ENCODE measurements at regions not wholly inside any gene's neighbourhood (a gene's known extent, or its start where the extent isn't known, plus 50 kb on each side); places are given as distances from the start of the nearest gene placed in this dataset.

DNA sequence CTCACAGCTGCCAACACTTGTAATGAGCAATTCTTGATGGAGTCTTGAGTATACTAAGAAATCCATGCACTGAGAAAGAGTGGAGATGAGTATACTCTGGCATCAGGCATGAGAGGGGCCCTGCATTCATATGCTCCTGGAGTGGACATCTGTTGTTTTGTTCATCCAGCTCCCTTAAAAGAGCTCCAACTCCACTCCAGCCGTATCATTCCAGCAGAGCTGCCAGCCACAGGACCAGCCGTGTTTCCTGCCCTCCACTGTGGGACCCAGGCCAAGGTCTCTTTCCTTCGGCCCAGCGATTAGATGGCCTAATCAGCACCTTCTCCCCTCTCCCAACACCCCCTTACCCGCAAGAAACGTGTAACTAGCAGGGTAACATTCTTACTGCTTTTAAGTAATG lies 144.5 kb downstream of the OMA1 start:
- H3K4me3 ChIP-seq (ENCODE audit: low read depth, low read length), result no peak overlapping the region
- TF ChIP-seq, protein P1, sequence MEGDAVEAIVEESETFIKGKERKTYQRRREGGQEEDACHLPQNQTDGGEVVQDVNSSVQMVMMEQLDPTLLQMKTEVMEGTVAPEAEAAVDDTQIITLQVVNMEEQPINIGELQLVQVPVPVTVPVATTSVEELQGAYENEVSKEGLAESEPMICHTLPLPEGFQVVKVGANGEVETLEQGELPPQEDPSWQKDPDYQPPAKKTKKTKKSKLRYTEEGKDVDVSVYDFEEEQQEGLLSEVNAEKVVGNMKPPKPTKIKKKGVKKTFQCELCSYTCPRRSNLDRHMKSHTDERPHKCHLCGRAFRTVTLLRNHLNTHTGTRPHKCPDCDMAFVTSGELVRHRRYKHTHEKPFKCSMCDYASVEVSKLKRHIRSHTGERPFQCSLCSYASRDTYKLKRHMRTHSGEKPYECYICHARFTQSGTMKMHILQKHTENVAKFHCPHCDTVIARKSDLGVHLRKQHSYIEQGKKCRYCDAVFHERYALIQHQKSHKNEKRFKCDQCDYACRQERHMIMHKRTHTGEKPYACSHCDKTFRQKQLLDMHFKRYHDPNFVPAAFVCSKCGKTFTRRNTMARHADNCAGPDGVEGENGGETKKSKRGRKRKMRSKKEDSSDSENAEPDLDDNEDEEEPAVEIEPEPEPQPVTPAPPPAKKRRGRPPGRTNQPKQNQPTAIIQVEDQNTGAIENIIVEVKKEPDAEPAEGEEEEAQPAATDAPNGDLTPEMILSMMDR (IDR thresholded peaks at IDR 0.05; ENCODE audit: low read depth, low read length), result no peak
- no peaks in the 10 kb centered on the region for H3K27me3 ChIP-seq
- H3K36me3 ChIP-seq, result no peaks in the 10 kb centered on the region
- H3K4me1 ChIP-seq, result no peaks in the 10 kb centered on the region
- DNase-seq, result no peak
- H3K9me3 ChIP-seq, result no peaks in the 10 kb centered on the region

DNA sequence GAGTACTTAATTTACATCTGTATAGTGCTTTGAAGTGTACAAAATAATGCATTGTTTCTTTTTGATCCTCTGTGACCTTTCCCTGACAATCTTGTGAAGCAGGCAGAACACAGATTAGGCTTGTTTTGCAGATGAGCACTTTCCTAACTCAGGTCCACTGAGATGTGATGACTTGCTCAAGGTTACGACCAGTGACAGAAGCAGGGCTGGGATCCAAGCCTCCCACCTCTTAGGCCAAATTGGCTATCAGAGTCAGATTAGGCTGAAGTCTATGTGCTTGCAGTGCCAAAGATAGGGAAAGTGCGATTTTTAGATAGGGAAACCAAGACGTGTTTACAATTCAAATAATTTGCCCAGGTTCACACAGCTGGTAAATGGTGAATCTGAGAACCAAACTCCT lies 147.3 kb downstream of the OMA1 start:
- Histone ChIP-seq H3K27me3 (no peaks in the 10 kb centered on the region), H3K4me3 (ENCODE audit: low read depth, low read length) (no peak overlapping the region), H3K36me3 (no peaks in the 10 kb centered on the region), H3K4me1 (no peaks in the 10 kb centered on the region), H3K9me3 (no peaks in the 10 kb centered on the region)
- TF ChIP-seq, protein P1 (IDR thresholded peaks at IDR 0.05; ENCODE audit: low read depth, low read length), result no peak
- no peak for DNase-seq

DNA sequence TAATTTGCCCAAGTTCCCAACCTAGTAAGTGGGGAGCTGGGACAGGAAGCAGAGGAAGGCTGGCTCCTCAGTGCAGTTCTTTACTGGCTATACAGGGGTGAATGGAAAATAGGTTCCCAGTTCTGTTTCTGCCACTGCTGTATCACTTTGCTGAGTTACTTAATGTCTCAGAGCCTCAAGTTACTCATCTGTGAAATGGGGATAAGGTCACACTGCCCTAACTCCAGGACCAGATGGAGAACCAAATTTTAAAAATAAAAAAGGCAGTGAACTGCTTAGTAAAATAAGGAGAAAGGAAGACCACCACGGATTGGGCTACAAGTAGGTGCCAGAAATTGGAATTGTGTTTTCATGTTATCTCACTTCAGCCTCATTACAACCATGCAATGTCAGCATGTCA lies 147.8 kb downstream of the OMA1 start:
- H3K4me3 ChIP-seq (ENCODE audit: low read depth, low read length), result no peak overlapping the region
- H3K36me3 ChIP-seq, result no peaks in the 10 kb centered on the region
- no peaks in the 10 kb centered on the region for H3K27me3 ChIP-seq
- TF ChIP-seq, protein P1 (IDR thresholded peaks at IDR 0.05; ENCODE audit: low read depth, low read length), result no peak
- no peaks in the 10 kb centered on the region for H3K4me1 ChIP-seq
- no peak for DNase-seq
- no peaks in the 10 kb centered on the region for H3K9me3 ChIP-seq

DNA sequence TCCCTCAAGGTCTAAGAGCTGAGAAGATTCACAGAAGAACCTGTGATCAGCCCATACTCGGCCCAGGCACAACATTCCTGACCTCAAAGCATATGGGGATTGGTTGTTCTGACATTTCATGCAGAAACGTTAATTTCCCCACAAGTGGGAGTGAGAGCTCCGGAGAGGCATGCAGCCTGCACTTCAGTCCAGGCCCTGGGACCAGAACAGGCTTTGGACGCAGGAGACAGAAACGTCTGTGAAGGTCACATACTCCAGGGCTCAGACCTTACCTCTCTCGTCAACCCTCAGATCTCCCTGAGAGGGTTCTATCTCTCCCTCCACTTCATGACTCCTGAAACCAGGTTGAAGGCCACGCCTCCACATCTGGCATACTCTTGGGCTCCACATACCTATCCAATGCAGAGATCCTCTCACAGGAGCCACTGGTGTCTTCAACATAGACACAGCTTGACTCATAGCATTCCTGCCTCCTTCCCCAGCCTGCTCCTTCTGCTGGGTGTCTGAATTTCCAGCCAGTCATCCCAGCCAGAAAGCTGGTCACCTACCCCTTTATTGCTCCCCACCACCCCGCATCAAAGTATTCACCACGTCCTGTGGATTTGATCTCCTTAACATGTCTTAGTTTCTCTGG lies 149.2 kb downstream of the OMA1 start:
- H3K9me3 ChIP-seq, result no peaks in the 10 kb centered on the region
- no peak for DNase-seq
- TF ChIP-seq, protein P1 (IDR thresholded peaks at IDR 0.05; ENCODE audit: low read depth, low read length), result no peak
- no peaks in the 10 kb centered on the region for H3K27me3 ChIP-seq
- no peak overlapping the region for H3K4me3 ChIP-seq (ENCODE audit: low read depth, low read length)
- no peaks in the 10 kb centered on the region for H3K4me1 ChIP-seq
- H3K36me3 ChIP-seq, result no peaks in the 10 kb centered on the region

DNA sequence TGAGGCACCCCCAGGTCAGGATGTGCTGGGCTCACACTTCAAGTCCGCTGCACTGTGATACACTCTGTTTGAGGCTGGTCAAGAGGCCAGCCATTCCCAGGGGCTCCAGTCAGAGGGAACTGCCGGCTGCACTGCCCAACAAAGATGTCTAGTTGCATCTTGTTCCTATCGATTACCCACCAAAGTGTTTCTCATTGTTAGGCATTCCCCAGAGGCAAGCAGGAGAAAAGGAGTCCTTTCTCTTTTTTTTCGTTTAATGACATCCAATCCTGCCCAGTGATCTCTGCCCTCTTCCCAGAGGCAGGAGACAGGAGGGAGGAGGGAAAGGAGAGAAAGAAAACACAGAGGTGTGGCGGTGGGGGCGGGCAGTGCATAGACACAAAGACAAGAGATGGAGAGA lies 150.4 kb downstream of the OMA1 start:
- no peaks in the 10 kb centered on the region for H3K9me3 ChIP-seq
- no peaks in the 10 kb centered on the region for H3K4me1 ChIP-seq
- no peaks in the 10 kb centered on the region for H3K36me3 ChIP-seq
- no peak overlapping the region for H3K4me3 ChIP-seq (ENCODE audit: low read depth, low read length)
- H3K27me3 ChIP-seq, result no peaks in the 10 kb centered on the region
- DNase-seq, result no peak
- TF ChIP-seq, protein P1 (IDR thresholded peaks at IDR 0.05; ENCODE audit: low read depth, low read length), result no peak

DNA sequence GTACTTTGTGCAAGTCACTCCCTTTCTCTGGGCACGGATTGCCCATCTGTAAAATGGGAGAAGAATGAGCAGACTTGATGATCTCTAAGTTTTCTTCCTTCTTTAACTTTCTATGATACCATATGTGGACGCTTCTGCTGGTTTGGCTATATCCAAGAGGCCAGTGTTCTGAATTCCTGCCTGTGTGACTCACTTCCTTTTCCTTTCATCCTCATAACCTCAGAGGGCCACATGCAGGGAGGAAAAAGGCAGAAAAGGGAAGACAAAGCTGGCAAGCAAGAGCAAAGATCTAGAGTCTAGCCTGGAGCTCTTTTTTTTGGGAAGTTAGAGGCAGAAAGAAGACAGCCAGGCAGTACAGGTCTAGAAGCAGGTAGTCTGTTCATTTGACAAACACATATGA lies 151.2 kb downstream of the OMA1 start:
- Histone ChIP-seq H3K36me3 (no peaks in the 10 kb centered on the region), H3K9me3 (no peaks in the 10 kb centered on the region), H3K4me3 (ENCODE audit: low read depth, low read length) (no peak overlapping the region), H3K4me1 (no peaks in the 10 kb centered on the region), H3K27me3 (no peaks in the 10 kb centered on the region)
- no peak for DNase-seq
- TF ChIP-seq, protein P1 (IDR thresholded peaks at IDR 0.05; ENCODE audit: low read depth, low read length), result no peak
